Suprapubic skin (tissue), 3 donors: ENCODE measurements at regions not wholly inside any gene's neighbourhood (a gene's known extent, or its start where the extent isn't known, plus 50 kb on each side); places are given as distances from the start of the nearest gene placed in this dataset.

ENCODE experiments used
- CTCF ChIP-seq, 2 donors: fragments of 200-600 bp in 1 of 2; fragments of 450-650 bp in 1 of 2; sonication (generic) in 1 of 2; IDR thresholded peaks; one replicate each; pipeline ENCODE4 v1.5.1; 2016 to 2019; ENCODE audit warnings: antibody characterized with exemption in 2 of 2, mild to moderate bottlenecking in 1 of 2, moderate library complexity in 1 of 2
- POLR2AphosphoS5 ChIP-seq, 3 donors: sonication (generic); formaldehyde crosslinking; IDR thresholded peaks; one replicate each; pipeline ENCODE4 v1.6.1; 2017; ENCODE audit warnings: antibody characterized with exemption in 3 of 3

DNA sequence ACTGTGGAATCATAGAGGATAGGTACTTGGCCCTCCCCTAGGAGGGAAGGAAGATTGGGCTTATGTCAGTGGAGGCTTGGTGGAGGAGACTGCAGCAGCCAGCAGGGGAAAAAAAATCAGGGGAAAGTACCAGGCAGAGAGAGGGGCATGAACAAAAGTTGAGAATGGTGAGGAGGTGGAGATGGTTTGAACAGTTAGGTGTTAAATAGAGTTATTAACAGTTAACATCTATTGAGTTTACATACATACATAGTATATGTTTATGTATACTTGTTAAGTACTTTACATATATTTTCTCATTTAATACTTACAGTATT, 136.5 kb upstream of the HNRNPU start:
- TF ChIP-seq POLR2AphosphoS5 (IDR thresholded peaks at IDR 0.05) (no peak), CTCF (IDR thresholded peaks at IDR 0.05) (no peak)
